Activated naive CD4-positive, alpha-beta T cell treated with anti-CD3 and anti-CD28 coated beads, Interleukin-2, amount 50 U/mL, for 16 hours (primary cell): ENCODE measurements at regions not wholly inside any gene's neighbourhood (a gene's known extent, or its start where the extent isn't known, plus 50 kb on each side); places are given as distances from the start of the nearest gene placed in this dataset.
"Not testable (repeated sequence)": the region's sequence is repeated elsewhere in the genome, so short reads cannot be mapped to it uniquely, and the experiment has no call there.

Experiments used
- DNase-seq: peaks from one replicate; pipeline ENCODE4 v3.0.0-alpha.2; 2020

GRCh38 chr1:73029571-73029970 is 747.2 kb upstream of the NEGR1 start:
- no peak for DNase-seq

- no peak for DNase-seq
Observed at GRCh38 chr1:73026114-73026513, 743.8 kb upstream of the NEGR1 start.

- DNase-seq = no peak
Observed at GRCh38 chr1:73009938-73010337, 727.6 kb upstream of the NEGR1 start.

- DNase-seq = no peak
Observed at GRCh38 chr1:73009311-73009710, 727.0 kb upstream of the NEGR1 start.

- no peak for DNase-seq
Observed at GRCh38 chr1:72997624-72998023, 715.3 kb upstream of the NEGR1 start.

GRCh38 chr1:72997041-72997440 is 714.7 kb upstream of the NEGR1 start:
- DNase-seq = no peak

GRCh38 chr1:72987871-72988270 is 705.5 kb upstream of the NEGR1 start:
- not testable (repeated sequence) for DNase-seq

- no peak for DNase-seq
Observed at GRCh38 chr1:72986591-72987290, 704.4 kb upstream of the NEGR1 start.

GRCh38 chr1:72985024-72985423 is 702.7 kb upstream of the NEGR1 start:
- not testable (repeated sequence) for DNase-seq

- DNase-seq = not testable (repeated sequence)
Observed at GRCh38 chr1:72983011-72983410, 700.7 kb upstream of the NEGR1 start.

- DNase-seq = no peak
Observed at GRCh38 chr1:72969461-72969860, 687.1 kb upstream of the NEGR1 start.

GRCh38 chr1:72954943-72955342 is 672.6 kb upstream of the NEGR1 start:
- DNase-seq = no peak

GRCh38 chr1:72950900-72951299 is 668.6 kb upstream of the NEGR1 start:
- DNase-seq = not testable (repeated sequence)

GRCh38 chr1:72946903-72947499 is 664.7 kb upstream of the NEGR1 start:
- DNase-seq = no peak

GRCh38 chr1:72942008-72942407 is 659.7 kb upstream of the NEGR1 start:
- no peak for DNase-seq

GRCh38 chr1:72938408-72938807 is 656.1 kb upstream of the NEGR1 start:
- no peak for DNase-seq

- no peak for DNase-seq
Observed at GRCh38 chr1:72937905-72938304, 655.6 kb upstream of the NEGR1 start.

GRCh38 chr1:72936942-72937341 is 654.6 kb upstream of the NEGR1 start:
- no peak for DNase-seq

- DNase-seq = no peak
Observed at GRCh38 chr1:72936151-72936740, 653.9 kb upstream of the NEGR1 start.

- DNase-seq = no peak
Observed at GRCh38 chr1:72932025-72932424, 649.7 kb upstream of the NEGR1 start.

GRCh38 chr1:72930528-72930927 is 648.2 kb upstream of the NEGR1 start:
- no peak for DNase-seq

GRCh38 chr1:72918940-72919339 is 636.6 kb upstream of the NEGR1 start:
- no peak for DNase-seq

GRCh38 chr1:72917920-72918319 is 635.6 kb upstream of the NEGR1 start:
- DNase-seq = no peak

GRCh38 chr1:72915581-72915980 is 633.2 kb upstream of the NEGR1 start:
- DNase-seq = no peak

- DNase-seq = no peak
Observed at GRCh38 chr1:72911656-72912055, 629.3 kb upstream of the NEGR1 start.
